Heart left ventricle (tissue), 13 donors: ENCODE measurements at regions not wholly inside any gene's neighbourhood (a gene's known extent, or its start where the extent isn't known, plus 50 kb on each side); places are given as distances from the start of the nearest gene placed in this dataset.

Experiments
- POLR2A ChIP-seq, 2 donors: fragments of 450-650 bp; IDR thresholded peaks; one replicate each; pipeline ENCODE4 v1.6.1; 2017; ENCODE audit warnings: antibody characterized with exemption in 2 of 2, mild to moderate bottlenecking in 2 of 2, moderate library complexity in 2 of 2
- TF ChIP-seq, protein P1 (sequence below), 12 donors: fragments of 200-600 bp; sonication (generic) in 4 of 12; IDR thresholded peaks; one replicate each; pipeline versions ENCODE4 v1.5.0 to v1.8.0; 2018 to 2022; ENCODE audit warnings: antibody characterized with exemption in 12 of 12, mild to moderate bottlenecking in 5 of 12
- donor health status: ischemic (EF 13 %, LVEDD 7.1; RV severe dilation, severe dysfunction).
- donor health status: DM: no; HTN: yes; CAD: no.
- donor health status: DM: no; HTN: no; CAD: no.
- donor health status: ischemic (EF 25% LVEDD 6.9; RV normal size, moderate dysfunction).
- donor health status: ischemic (EF 25% LVEDD 5.7; RV mildly dilated, moderate dysfunction).
- donor health status: ischemic (EF 35%, LVEDD 5.7; RV mildly dilated, moderate dysfunction).
- donor health status: nonischemic (EF 11% LVEDD 7.7; RV severe dilation, severe dysfunction).
- donor health status: DM: yes; HTN: yes; CAD: no.
- donor health status: PGD.
- donor health status: ischemic (EF 29% LVEDD 5.4; RV normal size, mild dysfunction).
- donor health status: nonischemic (EF 23%, LVEDD 6.1; RV moderate dilation, normal function).

- TF ChIP-seq, protein P1, sequence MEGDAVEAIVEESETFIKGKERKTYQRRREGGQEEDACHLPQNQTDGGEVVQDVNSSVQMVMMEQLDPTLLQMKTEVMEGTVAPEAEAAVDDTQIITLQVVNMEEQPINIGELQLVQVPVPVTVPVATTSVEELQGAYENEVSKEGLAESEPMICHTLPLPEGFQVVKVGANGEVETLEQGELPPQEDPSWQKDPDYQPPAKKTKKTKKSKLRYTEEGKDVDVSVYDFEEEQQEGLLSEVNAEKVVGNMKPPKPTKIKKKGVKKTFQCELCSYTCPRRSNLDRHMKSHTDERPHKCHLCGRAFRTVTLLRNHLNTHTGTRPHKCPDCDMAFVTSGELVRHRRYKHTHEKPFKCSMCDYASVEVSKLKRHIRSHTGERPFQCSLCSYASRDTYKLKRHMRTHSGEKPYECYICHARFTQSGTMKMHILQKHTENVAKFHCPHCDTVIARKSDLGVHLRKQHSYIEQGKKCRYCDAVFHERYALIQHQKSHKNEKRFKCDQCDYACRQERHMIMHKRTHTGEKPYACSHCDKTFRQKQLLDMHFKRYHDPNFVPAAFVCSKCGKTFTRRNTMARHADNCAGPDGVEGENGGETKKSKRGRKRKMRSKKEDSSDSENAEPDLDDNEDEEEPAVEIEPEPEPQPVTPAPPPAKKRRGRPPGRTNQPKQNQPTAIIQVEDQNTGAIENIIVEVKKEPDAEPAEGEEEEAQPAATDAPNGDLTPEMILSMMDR (IDR thresholded peaks at IDR 0.05), result no peak
- TF ChIP-seq POLR2A (IDR thresholded peaks at IDR 0.05), result no peak
Measured at GRCh38 chr10:78557433-78557925, 511.3 kb upstream of the ZMIZ1 start.
